ENCODE measurements at regions not wholly inside any gene's neighbourhood (a gene's known extent, or its start where the extent isn't known, plus 50 kb on each side); places are given as distances from the start of the nearest gene placed in this dataset.

- no peaks in the 10 kb centered on the region for H3K36me3 Mint-ChIP-seq
- no peak for DNase-seq (ENCODE audit: low spot score in 2 of 2, unreplicated experiment in 2 of 2)
These were observed 795.6 kb downstream of the REEP3 start for GRCh38 chr10:64316833-64317232.

DNA sequence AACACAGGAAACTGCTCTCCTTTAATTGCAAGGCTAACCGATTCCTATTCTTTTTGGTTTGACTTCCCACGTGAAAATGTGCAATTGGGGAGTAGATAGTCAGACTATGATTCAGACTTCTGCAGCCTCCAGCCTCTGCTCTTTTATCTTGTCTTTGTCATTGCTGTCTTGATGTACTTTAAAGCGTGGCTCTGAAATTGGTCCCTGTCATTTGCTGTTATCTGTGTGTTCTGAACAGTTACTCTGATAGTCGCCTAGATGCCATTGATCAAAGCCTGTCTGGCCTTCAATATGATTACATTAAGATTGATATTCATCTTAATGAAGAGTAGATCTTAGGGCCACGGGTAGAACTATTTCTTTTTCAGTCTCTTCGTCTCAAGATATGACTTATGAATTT is 799.2 kb downstream of the REEP3 start:
- no peak for TF ChIP-seq CTCF (IDR thresholded peaks at IDR 0.05; ENCODE audit: unreplicated experiment)
- peaks cover 41% of the 10 kb centered on the region for H3K27me3 Mint-ChIP-seq (ENCODE audit: low read depth)
- DNase-seq (ENCODE audit: low spot score in 2 of 2, unreplicated experiment in 2 of 2): no peak
- H3K4me3 Mint-ChIP-seq: no peak overlapping the region
- peaks cover 11% of the 10 kb centered on the region for H3K9me3 Mint-ChIP-seq
- H3K27ac Mint-ChIP-seq: no peak overlapping the region
- no peaks in the 10 kb centered on the region for H3K36me3 Mint-ChIP-seq
- peaks cover 4% of the 10 kb centered on the region for H3K4me1 Mint-ChIP-seq

More at GRCh38 chr10:64316833-64317232, 795.6 kb downstream of the REEP3 start:
- H3K9me3 Mint-ChIP-seq: no peaks in the 10 kb centered on the region
- H3K27ac Mint-ChIP-seq: no peak overlapping the region
- H3K4me1 Mint-ChIP-seq: peaks cover 12% of the 10 kb centered on the region
- peaks cover 48% of the 10 kb centered on the region for H3K27me3 Mint-ChIP-seq (ENCODE audit: low read depth)
- no peak overlapping the region for H3K4me3 Mint-ChIP-seq
- TF ChIP-seq CTCF (IDR thresholded peaks at IDR 0.05; ENCODE audit: unreplicated experiment): no peak

GRCh38 chr10:64329510-64329909 is 808.3 kb downstream of the REEP3 start:
- peaks cover 6% of the 10 kb centered on the region for H3K36me3 Mint-ChIP-seq
- DNase-seq (ENCODE audit: low spot score in 2 of 2, unreplicated experiment in 2 of 2): no peak
- H3K27ac Mint-ChIP-seq: no peak overlapping the region
- no peak overlapping the region for H3K4me3 Mint-ChIP-seq
- no peak for TF ChIP-seq CTCF (IDR thresholded peaks at IDR 0.05; ENCODE audit: unreplicated experiment)
- no peaks in the 10 kb centered on the region for H3K27me3 Mint-ChIP-seq (ENCODE audit: low read depth)
- H3K4me1 Mint-ChIP-seq: peaks cover 15% of the 10 kb centered on the region
- peaks cover 22% of the 10 kb centered on the region for H3K9me3 Mint-ChIP-seq

DNA sequence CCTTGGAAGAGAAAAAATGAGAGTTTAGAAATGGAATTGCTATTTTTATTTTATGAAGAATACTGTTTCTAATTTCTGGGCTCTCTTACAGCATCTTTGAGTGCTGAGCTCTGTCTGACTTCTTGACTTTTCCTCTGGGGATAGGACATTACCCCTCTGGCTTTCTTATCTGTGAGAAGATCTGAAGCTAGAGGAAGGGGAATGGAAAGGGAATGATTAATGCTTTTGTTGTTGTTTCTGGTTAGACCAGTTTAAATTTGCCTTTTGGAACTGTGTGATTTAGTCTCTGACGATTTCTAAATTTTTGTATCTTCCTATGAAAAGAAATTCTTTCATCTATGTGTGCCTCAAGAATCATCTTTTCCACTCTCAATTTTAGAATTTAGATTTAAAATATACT is 811.4 kb downstream of the REEP3 start:
- TF ChIP-seq CTCF (IDR thresholded peaks at IDR 0.05; ENCODE audit: unreplicated experiment): no peak

DNA sequence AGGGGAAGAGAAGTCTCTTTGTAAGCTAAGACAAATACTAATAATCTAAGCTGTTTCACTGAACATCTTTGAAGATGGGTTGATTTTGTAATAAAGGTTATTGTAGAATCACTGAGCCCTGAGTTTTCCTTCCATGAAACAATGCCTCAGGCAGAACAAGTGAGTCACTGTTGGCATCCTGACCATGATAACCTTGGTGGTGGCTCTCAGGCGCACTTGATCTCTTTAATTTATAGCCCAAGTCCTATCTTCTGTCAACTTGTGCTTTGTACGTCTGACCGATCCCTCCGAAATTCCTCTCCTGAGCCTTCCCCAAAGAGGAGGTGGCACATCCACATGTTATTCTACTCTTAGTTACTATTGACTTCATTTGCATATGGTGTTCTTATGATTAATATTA is 812.9 kb downstream of the REEP3 start:
- no peaks in the 10 kb centered on the region for H3K27me3 Mint-ChIP-seq (ENCODE audit: low read depth)
- no peak overlapping the region for H3K4me3 Mint-ChIP-seq
- no peak for TF ChIP-seq CTCF (IDR thresholded peaks at IDR 0.05; ENCODE audit: unreplicated experiment)
- no peak for DNase-seq (ENCODE audit: low spot score in 2 of 2, unreplicated experiment in 2 of 2)
- no peaks in the 10 kb centered on the region for H3K9me3 Mint-ChIP-seq
- H3K36me3 Mint-ChIP-seq: no peaks in the 10 kb centered on the region
- peaks cover 15% of the 10 kb centered on the region for H3K4me1 Mint-ChIP-seq
- no peak overlapping the region for H3K27ac Mint-ChIP-seq

More for the DNA sequence above, 811.4 kb downstream of the REEP3 start:
- Mint-ChIP-seq H3K4me3 (no peak overlapping the region), H3K4me1 (peaks cover 15% of the 10 kb centered on the region), H3K27me3 (ENCODE audit: low read depth) (no peaks in the 10 kb centered on the region), H3K9me3 (peaks cover 2% of the 10 kb centered on the region), H3K27ac (peak overlapping the region; percentile 13), H3K36me3 (no peaks in the 10 kb centered on the region)
- DNase-seq (ENCODE audit: low spot score in 2 of 2, unreplicated experiment in 2 of 2): no peak

GRCh38 chr10:64344211-64344610 is 823.0 kb downstream of the REEP3 start:
- Mint-ChIP-seq H3K4me1 (no peaks in the 10 kb centered on the region), H3K27ac (no peak overlapping the region), H3K4me3 (no peak overlapping the region), H3K27me3 (ENCODE audit: low read depth) (no peaks in the 10 kb centered on the region), H3K9me3 (no peaks in the 10 kb centered on the region), H3K36me3 (no peaks in the 10 kb centered on the region)
- no peak for DNase-seq (ENCODE audit: low spot score in 2 of 2, unreplicated experiment in 2 of 2)
- no peak for TF ChIP-seq CTCF (IDR thresholded peaks at IDR 0.05; ENCODE audit: unreplicated experiment)

Measured in mesothelial cell of epicardium (in vitro differentiated cells).